ENCODE measurements at regions not wholly inside any gene's neighbourhood (a gene's known extent, or its start where the extent isn't known, plus 50 kb on each side); places are given as distances from the start of the nearest gene placed in this dataset.

DNA sequence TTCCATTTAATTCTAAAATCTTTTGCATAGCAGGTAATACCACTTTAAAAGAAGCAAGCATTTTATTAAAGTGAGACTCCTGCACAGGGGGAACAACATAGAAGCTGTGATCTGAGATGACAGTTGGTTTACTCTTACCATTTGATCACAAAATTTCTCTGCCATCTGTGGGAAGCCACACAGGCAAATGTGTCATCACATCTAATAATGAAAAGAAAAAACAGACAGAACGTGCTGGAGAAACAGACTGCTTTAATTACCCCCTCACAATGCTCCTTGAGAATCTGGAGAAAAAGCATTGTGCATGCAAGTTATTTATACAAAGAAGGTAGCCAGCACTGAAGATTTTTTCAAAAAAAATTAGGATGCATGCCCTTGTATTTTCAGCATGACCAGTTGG, 165.2 kb upstream of the PTER start:
- TF ChIP-seq, protein P1, sequence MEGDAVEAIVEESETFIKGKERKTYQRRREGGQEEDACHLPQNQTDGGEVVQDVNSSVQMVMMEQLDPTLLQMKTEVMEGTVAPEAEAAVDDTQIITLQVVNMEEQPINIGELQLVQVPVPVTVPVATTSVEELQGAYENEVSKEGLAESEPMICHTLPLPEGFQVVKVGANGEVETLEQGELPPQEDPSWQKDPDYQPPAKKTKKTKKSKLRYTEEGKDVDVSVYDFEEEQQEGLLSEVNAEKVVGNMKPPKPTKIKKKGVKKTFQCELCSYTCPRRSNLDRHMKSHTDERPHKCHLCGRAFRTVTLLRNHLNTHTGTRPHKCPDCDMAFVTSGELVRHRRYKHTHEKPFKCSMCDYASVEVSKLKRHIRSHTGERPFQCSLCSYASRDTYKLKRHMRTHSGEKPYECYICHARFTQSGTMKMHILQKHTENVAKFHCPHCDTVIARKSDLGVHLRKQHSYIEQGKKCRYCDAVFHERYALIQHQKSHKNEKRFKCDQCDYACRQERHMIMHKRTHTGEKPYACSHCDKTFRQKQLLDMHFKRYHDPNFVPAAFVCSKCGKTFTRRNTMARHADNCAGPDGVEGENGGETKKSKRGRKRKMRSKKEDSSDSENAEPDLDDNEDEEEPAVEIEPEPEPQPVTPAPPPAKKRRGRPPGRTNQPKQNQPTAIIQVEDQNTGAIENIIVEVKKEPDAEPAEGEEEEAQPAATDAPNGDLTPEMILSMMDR (conservative IDR thresholded peaks at IDR 0.05), result no peak
- TF ChIP-seq ZFX (IDR thresholded peaks at IDR 0.05), result no peak
